K562 (cell line): ENCODE measurements at regions not wholly inside any gene's neighbourhood (a gene's known extent, or its start where the extent isn't known, plus 50 kb on each side); places are given as distances from the start of the nearest gene placed in this dataset.

Experiments used
- ATAC-seq: fragments of 200-7000 bp; cut with Tn5 transposase; 3 replicates; pipeline ENCODE4 v1.9.1; 2020; ENCODE audit warnings: moderate library complexity
- BruUV-seq: library from RNA; stranded (reverse); fragments of 400-500 nt; replicated peaks from 2 replicates; lab custom pipeline; 2021; lab: Mats Ljungman, UMichigan
- CTCF ChIA-PET: fragments of 300-600 bp; formaldehyde crosslinking; extraction: SDS; loops from one replicate; lab custom pipeline; 2021; ENCODE audit warnings: low intra/inter-chr PET ratio; lab: Yijun Ruan, JAX
- POLR2A ChIA-PET: fragments of 300-600, 350-650 bp; sonication (Branson Sonifier 250); formaldehyde crosslinking; extraction: SDS; loops from one replicate; lab custom pipeline; 2021; ENCODE audit warnings: antibody characterized with exemption, inconsistent platforms; lab: Yijun Ruan, JAX
- DNase-seq, 4 experiments: peaks; one replicate each; pipeline versions ENCODE4 v3.0.0 to v3.0.0-alpha.2; 2011 to 2018; ENCODE audit warnings: low spot score in 3 of 4, mixed read lengths in 3 of 4; ENCODE audit errors: extremely low read depth in 1 of 4
- FAIRE-seq: peaks from 2 replicates; lab custom pipeline; 2011; peaks lifted over from hg19 to GRCh38; lab: Jason Lieb, UNC
- H2AFZ ChIP-seq: 2 replicates; pipeline ENCODE4 v1.6.0; 2011; ENCODE audit warnings: low read depth, low read length, control low read depth, inconsistent platforms
- H3K27ac ChIP-seq: fragments of 200-600 bp; 3 replicates; pipeline ENCODE4 v1.8.0; 2011; ENCODE audit warnings: low read depth, mild to moderate bottlenecking, control low read depth, inconsistent platforms, low read length, moderate library complexity, mixed read lengths; ENCODE audit errors: extremely low read depth
- H3K27me3 ChIP-seq, 2 experiments: fragments of 300-600 bp in 1 of 2; 2 replicates in 1 of 2; 3 replicates in 1 of 2; pipeline versions ENCODE4 v1.6.0 to v1.8.0; 2011; ENCODE audit warnings: inconsistent platforms in 2 of 2, low read length in 2 of 2, mild to moderate bottlenecking in 1 of 2, mixed read lengths in 1 of 2, moderate library complexity in 1 of 2; ENCODE audit not compliant: control insufficient read depth in 2 of 2, insufficient read depth in 2 of 2
- H3K36me3 ChIP-seq: fragments of 300-600 bp; 3 replicates; pipeline ENCODE4 v1.8.0; 2011; ENCODE audit warnings: mild to moderate bottlenecking, low read length, inconsistent platforms; ENCODE audit not compliant: control insufficient read depth, insufficient read depth
- H3K4me1 ChIP-seq, 2 experiments: fragments of 200-600 bp in 1 of 2; replicated peaks in 1 of 2; 2 replicates in 1 of 2; 3 replicates in 1 of 2; pipeline versions ENCODE4 v1.5.1 to v1.8.0; 2011; ENCODE audit warnings: inconsistent platforms in 2 of 2, low read length in 2 of 2, mild to moderate bottlenecking in 1 of 2, mixed read lengths in 1 of 2, moderate library complexity in 1 of 2; ENCODE audit not compliant: control insufficient read depth in 2 of 2, insufficient read depth in 2 of 2
- H3K4me2 ChIP-seq: 2 replicates; pipeline ENCODE4 v1.6.1; 2011; ENCODE audit warnings: low read length, control low read depth, inconsistent platforms, mixed read lengths; ENCODE audit not compliant: insufficient read depth
- H3K4me3 ChIP-seq: fragments of 200-600 bp; sonication (generic), shearing (Covaris generic); 2 replicates; pipeline ENCODE4 v1.5.1; 2016; ENCODE audit warnings: control low read depth, inconsistent platforms
- H3K79me2 ChIP-seq: fragments of 200-600 bp; 3 replicates; pipeline ENCODE4 v1.8.0; 2011; ENCODE audit warnings: low read length, inconsistent platforms; ENCODE audit not compliant: control insufficient read depth, insufficient read depth
- H3K9ac ChIP-seq, 2 experiments: 2 replicates each; pipeline versions ENCODE4 v1.6.0 to v1.6.1; 2011; ENCODE audit warnings: low read depth in 2 of 2, low read length in 2 of 2, control low read depth in 1 of 2, inconsistent platforms in 1 of 2, mild to moderate bottlenecking in 1 of 2, mixed read lengths in 1 of 2; ENCODE audit not compliant: insufficient read depth in 1 of 2
- H3K9me1 ChIP-seq: one replicate; pipeline ENCODE4 v1.6.0; 2011; ENCODE audit warnings: inconsistent platforms, mild to moderate bottlenecking, low read length, moderate library complexity; ENCODE audit not compliant: control insufficient read depth, insufficient read depth
- H3K9me3 ChIP-seq: replicated peaks from 2 replicates; pipeline ENCODE4 v1.5.1; 2011; ENCODE audit warnings: low read depth, low read length, inconsistent platforms; ENCODE audit not compliant: control insufficient read depth, insufficient read depth
- H4K20me1 ChIP-seq: replicated peaks from 2 replicates; pipeline ENCODE4 v1.6.1; 2011; ENCODE audit warnings: low read length, inconsistent platforms, mixed read lengths; ENCODE audit not compliant: control insufficient read depth, insufficient read depth
- DMBX1 ChIP-seq: fragments of 250-450 bp; sonication (Bioruptor Pico); IDR thresholded peaks from 2 replicates; pipeline ENCODE4 v1.8.0; 2022; ENCODE audit warnings: inconsistent platforms, mild to moderate bottlenecking, moderate library complexity, borderline replicate concordance
- ETV5 ChIP-seq: sonication (generic); formaldehyde crosslinking; IDR thresholded peaks from 2 replicates; pipeline ENCODE4 v1.4.0; 2020; ENCODE audit warnings: low read depth, mild to moderate bottlenecking, missing genetic modification reagents
- HMGN3 ChIP-seq: IDR thresholded peaks from 2 replicates; pipeline ENCODE4 v1.6.1; 2011; ENCODE audit warnings: borderline replicate concordance, low read depth, mild to moderate bottlenecking, mixed read lengths, low read length; ENCODE audit not compliant: insufficient read length; ENCODE audit errors: extremely low read depth
- KDM4B ChIP-seq, 2 experiments: fragments of 450-650 bp in 1 of 2; sonication (generic) in 1 of 2; IDR thresholded peaks; 2 replicates each; pipeline ENCODE4 v1.6.1; 2016 to 2017; ENCODE audit warnings: borderline replicate concordance in 2 of 2, antibody characterized with exemption in 1 of 2, low read depth in 1 of 2, mild to moderate bottlenecking in 1 of 2
- MLX ChIP-seq, 2 experiments: fragments of 450-650 bp in 1 of 2; sonication (generic) in 1 of 2; formaldehyde crosslinking; conservative IDR thresholded peaks; 2 replicates each; pipeline versions ENCODE4 v1.4.0 to v1.8.1; 2020 to 2022; ENCODE audit warnings: mild to moderate bottlenecking in 1 of 2, missing genetic modification reagents in 1 of 2
- NKRF ChIP-seq: fragments of 450-650 bp; IDR thresholded peaks from 2 replicates; pipeline ENCODE4 v1.6.1; 2016; ENCODE audit warnings: borderline replicate concordance
- PYGO2 ChIP-seq: fragments of 450-650 bp; IDR thresholded peaks from 2 replicates; pipeline ENCODE4 v1.6.1; 2016; ENCODE audit warnings: mild to moderate bottlenecking, missing genetic modification characterization, moderate library complexity, missing compliant biosample characterization
- SNAPC5 ChIP-seq: fragments of 250-450 bp; sonication (Bioruptor Pico); IDR thresholded peaks from 2 replicates; pipeline ENCODE4 v1.8.0; 2021; ENCODE audit warnings: moderate library complexity, mild to moderate bottlenecking, inconsistent platforms
- SRSF1 ChIP-seq: fragments of 200-400 bp; formaldehyde crosslinking; IDR thresholded peaks from 2 replicates; pipeline ENCODE4 v1.6.1; 2017; ENCODE audit warnings: mild to moderate bottlenecking, low read depth, low read length, moderate library complexity
- ZBTB8A ChIP-seq: fragments of 450-650 bp; IDR thresholded peaks from 2 replicates; pipeline ENCODE4 v1.6.1; 2018; ENCODE audit warnings: mild to moderate bottlenecking, moderate library complexity; ENCODE audit not compliant: partially characterized antibody
- ZNF140 ChIP-seq: fragments of 250-450 bp; sonication (Bioruptor Pico); IDR thresholded peaks from 2 replicates; pipeline ENCODE4 v1.8.0; 2021; ENCODE audit warnings: moderate library complexity, mild to moderate bottlenecking, inconsistent platforms
- WGBS: fragments of 100-300 bp; shearing (Covaris generic); methylation state at CpG from one replicate; pipeline ENCODE4 v1.1.6; 2016; ENCODE audit warnings: low coverage, mixed read lengths; ENCODE audit not compliant: insufficient coverage; ENCODE audit errors: missing lambda C conversion rate; 5-methylcytosine and 5-hydroxymethylcytosine counted together
- in situ Hi-C: fragments of 300-500 bp; cut with MboI; formaldehyde crosslinking; loops from 4 replicates; pipeline ENCODE4 v1.15.0; 2018; ENCODE audit warnings: inconsistent platforms, mixed read lengths
- intact Hi-C: fragments of 100-400 bp; cut with micrococcal nuclease; formaldehyde crosslinking; loops from 2 replicates; pipeline ENCODE4 v1.14.2; 2022

DNA sequence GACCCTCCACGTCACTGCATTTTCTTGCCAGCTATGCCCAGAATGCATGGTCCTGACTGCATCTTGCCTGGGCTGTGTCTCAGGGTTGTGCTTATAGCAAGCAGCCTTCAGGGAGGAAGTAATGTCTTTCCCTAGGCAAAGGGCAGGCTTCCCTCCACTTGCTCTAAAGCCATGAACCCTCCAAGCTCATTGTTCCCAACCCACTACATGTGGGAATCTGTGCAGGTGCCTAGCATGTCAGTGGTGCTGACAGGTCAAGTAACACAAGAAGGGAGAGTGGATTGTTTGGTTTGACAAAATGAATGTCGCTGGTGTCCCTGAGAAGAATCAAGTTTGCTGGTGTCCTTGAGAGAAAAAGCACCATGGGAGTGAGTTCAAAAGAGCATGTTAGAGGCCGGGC, 53.9 kb upstream of the UCN3 start:
- no peak overlapping the region for H3K4me2 ChIP-seq
- no TSS peak for BruUV-seq
- H4K20me1 ChIP-seq = no peaks in the 10 kb centered on the region
- H3K4me1 ChIP-seq = no peaks in the 10 kb centered on the region
- WGBS = 11% methylated on average over 3 of the region's 3 CpGs
- H3K9me1 ChIP-seq = no peaks in the 10 kb centered on the region
- H3K4me3 ChIP-seq = no peak overlapping the region
- H3K9ac ChIP-seq = no peak overlapping the region
- H3K27me3 ChIP-seq = no peaks in the 10 kb centered on the region
- ATAC-seq (no peak), FAIRE-seq (no peak), DNase-seq (no peak)
- in situ Hi-C loops = no loop called here
- TF ChIP-seq NKRF (no peak), ZBTB8A (no peak)
- intact Hi-C loops = no loop called here
- H3K79me2 ChIP-seq = no peaks in the 10 kb centered on the region
- ChIA-PET POLR2A (no interaction called here), CTCF (no interaction called here)
- no peaks in the 10 kb centered on the region for H3K36me3 ChIP-seq
- H3K9me3 ChIP-seq = no peaks in the 10 kb centered on the region; the same call in 1 of the 2 replicates
- H2AFZ ChIP-seq = no peak overlapping the region
- H3K27ac ChIP-seq = no peak overlapping the region

DNA sequence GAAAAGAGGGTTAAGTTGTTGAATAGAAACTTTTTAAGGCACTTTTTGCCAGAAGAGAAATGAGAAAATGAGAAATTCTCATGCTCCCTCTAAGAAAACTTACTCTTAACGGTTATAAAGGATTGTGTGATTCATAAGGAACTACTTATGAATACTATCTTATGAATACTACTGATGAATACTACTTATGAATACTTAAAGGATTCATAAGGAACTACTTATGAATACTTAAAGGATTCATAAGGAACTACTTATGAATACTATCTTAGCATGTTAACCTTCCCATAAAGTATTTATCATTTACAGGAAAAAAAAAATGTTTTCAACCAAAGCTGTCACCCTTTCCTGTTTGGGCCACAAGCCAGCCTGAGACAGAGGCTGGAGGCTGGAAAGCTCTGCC, 53.1 kb upstream of the UCN3 start:
- Histone ChIP-seq H3K36me3 (no peaks in the 10 kb centered on the region), H3K79me2 (no peaks in the 10 kb centered on the region), H3K9me3 (no peaks in the 10 kb centered on the region; the same call in 1 of the 2 replicates), H3K27me3 (no peaks in the 10 kb centered on the region), H3K9ac (no peak overlapping the region), H4K20me1 (no peaks in the 10 kb centered on the region), H3K4me3 (no peak overlapping the region), H3K4me1 (no peaks in the 10 kb centered on the region), H3K9me1 (no peaks in the 10 kb centered on the region), H3K4me2 (no peak overlapping the region), H2AFZ (no peak overlapping the region), H3K27ac (no peak overlapping the region)
- BruUV-seq = no TSS peak
- ATAC-seq (no peak), DNase-seq (no peak), FAIRE-seq (no peak)
- intact Hi-C loops = no loop called here
- 17% methylated on average over 1 of the region's 1 CpG for WGBS
- POLR2A ChIA-PET = no interaction called here
- in situ Hi-C loops = no loop called here
- CTCF ChIA-PET = no interaction called here
- no peak for TF ChIP-seq DMBX1 (CRISPR knock-in tag)
- no peak for TF ChIP-seq SRSF1
- no peak for TF ChIP-seq ETV5 (CRISPR knock-in tag)
- TF ChIP-seq HMGN3 = no peak
- no peak for TF ChIP-seq PYGO2 (tag)
- TF ChIP-seq MLX (CRISPR knock-in tag; conservative IDR thresholded peaks at IDR 0.05) = no peak
- no peak for TF ChIP-seq ZNF140 (CRISPR knock-in tag)
- no peak for TF ChIP-seq SNAPC5 (CRISPR knock-in tag)
- no peak for TF ChIP-seq KDM4B (IDR thresholded peaks at IDR 0.05; ENCODE audit: borderline replicate concordance in 2 of 2, low read depth in 1 of 2)
